H9 (cell line): ENCODE measurements at regions not wholly inside any gene's neighbourhood (a gene's known extent, or its start where the extent isn't known, plus 50 kb on each side); places are given as distances from the start of the nearest gene placed in this dataset.

ENCODE experiments used
- DNase-seq: peaks from one replicate; pipeline ENCODE4 v3.0.0-alpha.2; 2017
- H2AFZ ChIP-seq: one replicate; pipeline ENCODE4 v1.6.1; 2013; ENCODE audit warnings: mild to moderate bottlenecking, low read length, control low read depth, moderate library complexity
- H2AK5ac ChIP-seq: 2 replicates; pipeline ENCODE4 v1.6.1; 2013; ENCODE audit warnings: low read length, control low read depth, mixed read lengths; ENCODE audit not compliant: insufficient read length
- H2BK120ac ChIP-seq: one replicate; pipeline ENCODE4 v1.6.1; 2013; ENCODE audit warnings: low read depth, mild to moderate bottlenecking, low read length, control low read depth, inconsistent platforms; ENCODE audit not compliant: poor library complexity, severe bottlenecking
- H2BK12ac ChIP-seq: 2 replicates; pipeline ENCODE4 v1.6.1; 2013; ENCODE audit warnings: low read length, control low read depth, mixed read lengths, low read depth; ENCODE audit not compliant: insufficient read length
- H2BK15ac ChIP-seq: 2 replicates; pipeline ENCODE4 v1.6.1; 2013; ENCODE audit warnings: low read depth, low read length, control low read depth
- H2BK20ac ChIP-seq: one replicate; pipeline ENCODE4 v1.6.1; 2013; ENCODE audit warnings: low read depth, mild to moderate bottlenecking, low read length, control low read depth, inconsistent platforms; ENCODE audit not compliant: poor library complexity, severe bottlenecking
- H2BK5ac ChIP-seq: 2 replicates; pipeline ENCODE4 v1.6.1; 2013; ENCODE audit warnings: low read length, control low read depth, mixed read lengths; ENCODE audit not compliant: insufficient read length
- H3K14ac ChIP-seq: 2 replicates; pipeline ENCODE4 v1.6.1; 2013; ENCODE audit warnings: low read length, control low read depth; ENCODE audit not compliant: insufficient read depth
- H3K18ac ChIP-seq: 2 replicates; pipeline ENCODE4 v1.6.1; 2013; ENCODE audit warnings: low read depth, mild to moderate bottlenecking, mixed read lengths, low read length, control low read depth; ENCODE audit not compliant: insufficient read length
- H3K23ac ChIP-seq: 2 replicates; pipeline ENCODE4 v1.6.1; 2013; ENCODE audit warnings: low read length, control low read depth, mixed read lengths, low read depth; ENCODE audit not compliant: insufficient read length
- H3K23me2 ChIP-seq: 2 replicates; pipeline ENCODE4 v1.6.1; 2013; ENCODE audit warnings: low read depth, mild to moderate bottlenecking, mixed read lengths, low read length, control low read depth; ENCODE audit not compliant: insufficient read length, poor library complexity, severe bottlenecking
- H3K27ac ChIP-seq: 2 replicates; pipeline ENCODE4 v1.5.1; 2013; ENCODE audit warnings: low read length, control low read depth, mixed read lengths, low read depth; ENCODE audit not compliant: insufficient read length
- H3K27me3 ChIP-seq: 2 replicates; pipeline ENCODE4 v1.6.1; 2013; ENCODE audit warnings: low read length, control low read depth, inconsistent platforms; ENCODE audit not compliant: insufficient read depth
- H3K4ac ChIP-seq: 2 replicates; pipeline ENCODE4 v1.6.1; 2013; ENCODE audit warnings: low read depth, mild to moderate bottlenecking, control low read depth, inconsistent platforms, low read length, moderate library complexity
- H3K4me1 ChIP-seq: 2 replicates; pipeline ENCODE4 v1.6.1; 2013; ENCODE audit warnings: low read length, control low read depth, inconsistent platforms; ENCODE audit not compliant: insufficient read depth
- H3K4me2 ChIP-seq: 2 replicates; pipeline ENCODE4 v1.6.1; 2013; ENCODE audit warnings: low read length, control low read depth, mixed read lengths; ENCODE audit not compliant: insufficient read length, insufficient read depth
- H3K56ac ChIP-seq: 2 replicates; pipeline ENCODE4 v1.6.1; 2013; ENCODE audit warnings: low read depth, mild to moderate bottlenecking, mixed read lengths, low read length, control low read depth; ENCODE audit not compliant: insufficient read length
- H3K79me1 ChIP-seq: 2 replicates; pipeline ENCODE4 v1.6.1; 2013; ENCODE audit warnings: low read depth, mild to moderate bottlenecking, moderate library complexity, low read length, control low read depth, inconsistent platforms; ENCODE audit not compliant: insufficient read depth, poor library complexity, severe bottlenecking
- H3K79me2 ChIP-seq: 2 replicates; pipeline ENCODE4 v1.6.1; 2013; ENCODE audit warnings: low read length, control low read depth, inconsistent platforms; ENCODE audit not compliant: insufficient read depth
- H3K9ac ChIP-seq: 2 replicates; pipeline ENCODE4 v1.6.1; 2013; ENCODE audit warnings: low read length, control low read depth, mixed read lengths; ENCODE audit not compliant: insufficient read length; ENCODE audit errors: extremely low read depth
- H3K9me3 ChIP-seq: one replicate; pipeline ENCODE4 v1.6.1; 2013; ENCODE audit warnings: low read depth, low read length, inconsistent platforms; ENCODE audit not compliant: control insufficient read depth
- H3T11ph ChIP-seq: one replicate; pipeline ENCODE4 v1.6.1; 2013; ENCODE audit warnings: mild to moderate bottlenecking, low read length, control low read depth, inconsistent platforms
- H4K20me1 ChIP-seq: one replicate; pipeline ENCODE4 v1.6.1; 2013; ENCODE audit not compliant: control insufficient read depth, insufficient read length, insufficient read depth
- H4K5ac ChIP-seq: 2 replicates; pipeline ENCODE4 v1.6.1; 2013; ENCODE audit warnings: low read depth, mild to moderate bottlenecking, mixed read lengths, low read length, control low read depth; ENCODE audit not compliant: insufficient read length
- H4K8ac ChIP-seq: replicated peaks from 2 replicates; pipeline ENCODE4 v1.6.1; 2013; ENCODE audit warnings: low read length, control low read depth, mixed read lengths, low read depth; ENCODE audit not compliant: insufficient read length
- H4K91ac ChIP-seq: 2 replicates; pipeline ENCODE4 v1.6.1; 2013; ENCODE audit warnings: low read depth, mild to moderate bottlenecking, moderate library complexity, mixed read lengths, low read length, control low read depth; ENCODE audit not compliant: insufficient read length
- H3K27ac Mint-ChIP-seq, 3 experiments: 2 replicates in 2 of 3; 3 replicates in 1 of 3; pipeline ENCODE4 v1.8.0; 2020 to 2021; ENCODE audit warnings: mixed read lengths in 3 of 3, mild to moderate bottlenecking in 1 of 3, moderate library complexity in 1 of 3
- H3K27me3 Mint-ChIP-seq: 2 replicates; pipeline ENCODE4 v1.8.0; 2021; ENCODE audit warnings: low read depth, mild to moderate bottlenecking, moderate library complexity, mixed read lengths
- H3K36me3 Mint-ChIP-seq, 3 experiments: 2 replicates in 2 of 3; 3 replicates in 1 of 3; pipeline ENCODE4 v1.8.0; 2020 to 2021; ENCODE audit warnings: low read depth in 3 of 3, mixed read lengths in 3 of 3; ENCODE audit not compliant: insufficient read depth in 1 of 3
- H3K4me1 Mint-ChIP-seq, 2 experiments: 2 replicates each; pipeline ENCODE4 v1.8.0; 2020; ENCODE audit warnings: mixed read lengths in 2 of 2
- H3K4me3 Mint-ChIP-seq, 2 experiments: 2 replicates in 1 of 2; 3 replicates in 1 of 2; pipeline ENCODE4 v1.8.0; 2020 to 2021; ENCODE audit warnings: mild to moderate bottlenecking in 2 of 2, mixed read lengths in 2 of 2, moderate library complexity in 1 of 2
- H3K9me3 Mint-ChIP-seq, 2 experiments: 2 replicates in 1 of 2; 3 replicates in 1 of 2; pipeline ENCODE4 v1.8.0; 2020; ENCODE audit warnings: mild to moderate bottlenecking in 2 of 2, mixed read lengths in 2 of 2, moderate library complexity in 1 of 2
- WGBS: extraction: QIAGEN DNeasy Blood & Tissue Kit; methylation state at CpG from one replicate; pipeline ENCODE4 v1.1.7; 2013; ENCODE audit warnings: missing lambda C conversion rate, low lambda C conversion rate, mixed read lengths; ENCODE audit not compliant: insufficient read length; ENCODE audit errors: extremely low coverage; 5-methylcytosine and 5-hydroxymethylcytosine counted together
- TF ChIP-seq, protein P1 (sequence below): fragments of 200-600 bp; sonication (generic); conservative IDR thresholded peaks from 3 replicates; pipeline ENCODE4 v1.8.0; 2021; ENCODE audit warnings: antibody characterized with exemption, mild to moderate bottlenecking

- H3K4ac ChIP-seq, result no peak overlapping the region
- H3K27me3 ChIP-seq, result no peaks in the 10 kb centered on the region
- H2BK5ac ChIP-seq, result no peak overlapping the region
- no peak overlapping the region for H3K56ac ChIP-seq
- no peak overlapping the region for H2BK12ac ChIP-seq
- H3K4me2 ChIP-seq, result no peak overlapping the region
- Mint-ChIP-seq H3K4me1 (no peaks in the 10 kb centered on the region), H3K9me3 (peaks cover 7 to 46% of the 10 kb centered on the region in 2 experiments; a peak in 4 of 5 replicates), H3K36me3 (no peaks in the 10 kb centered on the region; a peak in 2 of 7 replicates), H3K4me3 (no peak overlapping the region), H3K27me3 (no peaks in the 10 kb centered on the region; the same call in 1 of the 2 replicates), H3K27ac (no peak overlapping the region)
- no peak overlapping the region for H3K27ac ChIP-seq
- no peaks in the 10 kb centered on the region for H3K9me3 ChIP-seq
- H3K23ac ChIP-seq, result no peak overlapping the region
- H3K23me2 ChIP-seq, result no peaks in the 10 kb centered on the region
- no peaks in the 10 kb centered on the region for H3K4me1 ChIP-seq
- no CpG with 5 or more reads among the region's 1 CpG for WGBS
- H2BK120ac ChIP-seq, result no peak overlapping the region
- no peaks in the 10 kb centered on the region for H4K20me1 ChIP-seq
- no peaks in the 10 kb centered on the region for H3K79me2 ChIP-seq
- H3K18ac ChIP-seq, result no peak overlapping the region
- H3K9ac ChIP-seq, result no peak overlapping the region
- TF ChIP-seq, protein P1, sequence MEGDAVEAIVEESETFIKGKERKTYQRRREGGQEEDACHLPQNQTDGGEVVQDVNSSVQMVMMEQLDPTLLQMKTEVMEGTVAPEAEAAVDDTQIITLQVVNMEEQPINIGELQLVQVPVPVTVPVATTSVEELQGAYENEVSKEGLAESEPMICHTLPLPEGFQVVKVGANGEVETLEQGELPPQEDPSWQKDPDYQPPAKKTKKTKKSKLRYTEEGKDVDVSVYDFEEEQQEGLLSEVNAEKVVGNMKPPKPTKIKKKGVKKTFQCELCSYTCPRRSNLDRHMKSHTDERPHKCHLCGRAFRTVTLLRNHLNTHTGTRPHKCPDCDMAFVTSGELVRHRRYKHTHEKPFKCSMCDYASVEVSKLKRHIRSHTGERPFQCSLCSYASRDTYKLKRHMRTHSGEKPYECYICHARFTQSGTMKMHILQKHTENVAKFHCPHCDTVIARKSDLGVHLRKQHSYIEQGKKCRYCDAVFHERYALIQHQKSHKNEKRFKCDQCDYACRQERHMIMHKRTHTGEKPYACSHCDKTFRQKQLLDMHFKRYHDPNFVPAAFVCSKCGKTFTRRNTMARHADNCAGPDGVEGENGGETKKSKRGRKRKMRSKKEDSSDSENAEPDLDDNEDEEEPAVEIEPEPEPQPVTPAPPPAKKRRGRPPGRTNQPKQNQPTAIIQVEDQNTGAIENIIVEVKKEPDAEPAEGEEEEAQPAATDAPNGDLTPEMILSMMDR, result no peak
- no peak overlapping the region for H3K14ac ChIP-seq
- H4K8ac ChIP-seq, result no peak overlapping the region
- no peak overlapping the region for H2BK20ac ChIP-seq
- no peak overlapping the region for H3T11ph ChIP-seq
- H2AFZ ChIP-seq, result no peak overlapping the region
- H4K5ac ChIP-seq, result no peak overlapping the region
- H4K91ac ChIP-seq, result no peak overlapping the region
- no peaks in the 10 kb centered on the region for H3K79me1 ChIP-seq
- H2AK5ac ChIP-seq, result no peak overlapping the region
- DNase-seq, result no peak
- H2BK15ac ChIP-seq, result no peak overlapping the region
Observed at GRCh38 chrX:28188526-28188925, 207.3 kb upstream of the DCAF8L1 start.
